ENCODE measurements at regions not wholly inside any gene's neighbourhood (a gene's known extent, or its start where the extent isn't known, plus 50 kb on each side); places are given as distances from the start of the nearest gene placed in this dataset.

DNA sequence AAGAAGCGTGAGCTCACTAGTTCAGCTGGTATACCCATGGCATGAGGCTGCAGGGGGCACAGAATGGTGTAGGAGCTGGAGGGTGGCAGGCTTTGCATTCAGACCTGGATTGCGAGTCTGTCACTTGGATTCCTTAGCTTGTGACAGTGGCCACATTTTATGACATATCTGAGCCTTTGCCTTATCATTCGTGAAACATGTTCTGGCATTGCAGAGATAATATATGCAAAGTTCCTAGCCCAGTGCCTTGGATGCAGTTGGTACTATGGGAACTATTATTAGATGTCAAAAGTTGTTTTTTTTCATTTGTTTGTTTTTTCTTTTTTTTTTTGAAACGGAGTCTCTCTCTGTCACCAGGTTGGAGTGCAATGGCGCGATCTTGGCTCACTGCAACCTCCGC, 230.7 kb upstream of the PRDM1 start:
- TF ChIP-seq POLR2A (IDR thresholded peaks at IDR 0.05; ENCODE audit: low read length) (no peak), SMC3 (IDR thresholded peaks at IDR 0.05) (no peak), CTCF (IDR thresholded peaks at IDR 0.05) (no peak), MAX (IDR thresholded peaks at IDR 0.05) (no peak), EHMT2 (IDR thresholded peaks at IDR 0.05; ENCODE audit: low read depth) (no peak), CHD2 (IDR thresholded peaks at IDR 0.05; ENCODE audit: low read length, partially characterized antibody) (no peak)
